HL-60/S4 (cell line): ENCODE measurements at regions not wholly inside any gene's neighbourhood (a gene's known extent, or its start where the extent isn't known, plus 50 kb on each side); places are given as distances from the start of the nearest gene placed in this dataset.
"Not testable (repeated sequence)": the region's sequence is repeated elsewhere in the genome, so short reads cannot be mapped to it uniquely, and the experiment has no call there.

Experiments used
- in situ Hi-C: fragments of 300-500 bp; cut with MboI; formaldehyde crosslinking; loops from 2 replicates; pipeline ENCODE4 v1.14.3; 2022; ENCODE audit warnings: low sequenced_read_pairs

- in situ Hi-C loops: no loop called here
These were observed 110.4 kb upstream of the ATXN3L start for GRCh38 chrX:13430136-13430827.

- in situ Hi-C loops: no loop called here
These were observed 108.4 kb upstream of the ATXN3L start for GRCh38 chrX:13428053-13428786.

GRCh38 chrX:13427441-13428052 is 107.7 kb upstream of the ATXN3L start:
- in situ Hi-C loops: no loop called here

GRCh38 chrX:13420545-13421183 is 100.8 kb upstream of the ATXN3L start:
- in situ Hi-C loops: no loop called here

- in situ Hi-C loops: no loop called here
These were observed 100.1 kb upstream of the ATXN3L start for GRCh38 chrX:13419918-13420317.

- in situ Hi-C loops: no loop called here
These were observed 99.4 kb upstream of the ATXN3L start for GRCh38 chrX:13419276-13419675.

GRCh38 chrX:13418126-13419097 is 98.6 kb upstream of the ATXN3L start:
- in situ Hi-C loops: no loop called here

- in situ Hi-C loops: no loop called here
These were observed 95.7 kb upstream of the ATXN3L start for GRCh38 chrX:13415509-13415908.

- in situ Hi-C loops: no loop called here
These were observed 94.3 kb upstream of the ATXN3L start for GRCh38 chrX:13414006-13414647.

- in situ Hi-C loops: no loop called here
These were observed 92.4 kb upstream of the ATXN3L start for GRCh38 chrX:13412208-13412600.

- in situ Hi-C loops: no loop called here
These were observed 91.8 kb upstream of the ATXN3L start for GRCh38 chrX:13411496-13412207.

- in situ Hi-C loops: not testable (repeated sequence)
These were observed 88.7 kb upstream of the ATXN3L start for GRCh38 chrX:13408599-13408998.

GRCh38 chrX:13404777-13405176 is 84.9 kb upstream of the ATXN3L start:
- in situ Hi-C loops: not testable (repeated sequence)

GRCh38 chrX:13404364-13404763 is 84.5 kb upstream of the ATXN3L start:
- in situ Hi-C loops: no loop called here

GRCh38 chrX:13401724-13402123 is 81.9 kb upstream of the ATXN3L start:
- in situ Hi-C loops: no loop called here

GRCh38 chrX:13398839-13399238 is 79.0 kb upstream of the ATXN3L start:
- in situ Hi-C loops: no loop called here

- in situ Hi-C loops: no loop called here
These were observed 78.3 kb upstream of the ATXN3L start for GRCh38 chrX:13397878-13398818.

GRCh38 chrX:13396924-13397323 is 77.1 kb upstream of the ATXN3L start:
- in situ Hi-C loops: no loop called here
